H9 (cell line): ENCODE measurements at regions not wholly inside any gene's neighbourhood (a gene's known extent, or its start where the extent isn't known, plus 50 kb on each side); places are given as distances from the start of the nearest gene placed in this dataset.
A peak's percentile ranks its signal among the peaks of the same experiment; 100 is the strongest.

Experiments used
- DNase-seq: peaks from one replicate; pipeline ENCODE4 v3.0.0-alpha.2; 2017
- H2AFZ ChIP-seq: one replicate; pipeline ENCODE4 v1.6.1; 2013; ENCODE audit warnings: mild to moderate bottlenecking, low read length, control low read depth, moderate library complexity
- H2AK5ac ChIP-seq: 2 replicates; pipeline ENCODE4 v1.6.1; 2013; ENCODE audit warnings: low read length, control low read depth, mixed read lengths; ENCODE audit not compliant: insufficient read length
- H2BK120ac ChIP-seq: one replicate; pipeline ENCODE4 v1.6.1; 2013; ENCODE audit warnings: low read depth, mild to moderate bottlenecking, low read length, control low read depth, inconsistent platforms; ENCODE audit not compliant: poor library complexity, severe bottlenecking
- H2BK12ac ChIP-seq: 2 replicates; pipeline ENCODE4 v1.6.1; 2013; ENCODE audit warnings: low read length, control low read depth, mixed read lengths, low read depth; ENCODE audit not compliant: insufficient read length
- H2BK15ac ChIP-seq: 2 replicates; pipeline ENCODE4 v1.6.1; 2013; ENCODE audit warnings: low read depth, low read length, control low read depth
- H2BK20ac ChIP-seq: one replicate; pipeline ENCODE4 v1.6.1; 2013; ENCODE audit warnings: low read depth, mild to moderate bottlenecking, low read length, control low read depth, inconsistent platforms; ENCODE audit not compliant: poor library complexity, severe bottlenecking
- H2BK5ac ChIP-seq: 2 replicates; pipeline ENCODE4 v1.6.1; 2013; ENCODE audit warnings: low read length, control low read depth, mixed read lengths; ENCODE audit not compliant: insufficient read length
- H3K14ac ChIP-seq: 2 replicates; pipeline ENCODE4 v1.6.1; 2013; ENCODE audit warnings: low read length, control low read depth; ENCODE audit not compliant: insufficient read depth
- H3K18ac ChIP-seq: 2 replicates; pipeline ENCODE4 v1.6.1; 2013; ENCODE audit warnings: low read depth, mild to moderate bottlenecking, mixed read lengths, low read length, control low read depth; ENCODE audit not compliant: insufficient read length
- H3K23ac ChIP-seq: 2 replicates; pipeline ENCODE4 v1.6.1; 2013; ENCODE audit warnings: low read length, control low read depth, mixed read lengths, low read depth; ENCODE audit not compliant: insufficient read length
- H3K23me2 ChIP-seq: 2 replicates; pipeline ENCODE4 v1.6.1; 2013; ENCODE audit warnings: low read depth, mild to moderate bottlenecking, mixed read lengths, low read length, control low read depth; ENCODE audit not compliant: insufficient read length, poor library complexity, severe bottlenecking
- H3K27ac ChIP-seq: 2 replicates; pipeline ENCODE4 v1.5.1; 2013; ENCODE audit warnings: low read length, control low read depth, mixed read lengths, low read depth; ENCODE audit not compliant: insufficient read length
- H3K27me3 ChIP-seq: 2 replicates; pipeline ENCODE4 v1.6.1; 2013; ENCODE audit warnings: low read length, control low read depth, inconsistent platforms; ENCODE audit not compliant: insufficient read depth
- H3K4ac ChIP-seq: 2 replicates; pipeline ENCODE4 v1.6.1; 2013; ENCODE audit warnings: low read depth, mild to moderate bottlenecking, control low read depth, inconsistent platforms, low read length, moderate library complexity
- H3K4me1 ChIP-seq: 2 replicates; pipeline ENCODE4 v1.6.1; 2013; ENCODE audit warnings: low read length, control low read depth, inconsistent platforms; ENCODE audit not compliant: insufficient read depth
- H3K4me2 ChIP-seq: 2 replicates; pipeline ENCODE4 v1.6.1; 2013; ENCODE audit warnings: low read length, control low read depth, mixed read lengths; ENCODE audit not compliant: insufficient read length, insufficient read depth
- H3K56ac ChIP-seq: 2 replicates; pipeline ENCODE4 v1.6.1; 2013; ENCODE audit warnings: low read depth, mild to moderate bottlenecking, mixed read lengths, low read length, control low read depth; ENCODE audit not compliant: insufficient read length
- H3K79me1 ChIP-seq: 2 replicates; pipeline ENCODE4 v1.6.1; 2013; ENCODE audit warnings: low read depth, mild to moderate bottlenecking, moderate library complexity, low read length, control low read depth, inconsistent platforms; ENCODE audit not compliant: insufficient read depth, poor library complexity, severe bottlenecking
- H3K79me2 ChIP-seq: 2 replicates; pipeline ENCODE4 v1.6.1; 2013; ENCODE audit warnings: low read length, control low read depth, inconsistent platforms; ENCODE audit not compliant: insufficient read depth
- H3K9ac ChIP-seq: 2 replicates; pipeline ENCODE4 v1.6.1; 2013; ENCODE audit warnings: low read length, control low read depth, mixed read lengths; ENCODE audit not compliant: insufficient read length; ENCODE audit errors: extremely low read depth
- H3K9me3 ChIP-seq: one replicate; pipeline ENCODE4 v1.6.1; 2013; ENCODE audit warnings: low read depth, low read length, inconsistent platforms; ENCODE audit not compliant: control insufficient read depth
- H3T11ph ChIP-seq: one replicate; pipeline ENCODE4 v1.6.1; 2013; ENCODE audit warnings: mild to moderate bottlenecking, low read length, control low read depth, inconsistent platforms
- H4K20me1 ChIP-seq: one replicate; pipeline ENCODE4 v1.6.1; 2013; ENCODE audit not compliant: control insufficient read depth, insufficient read length, insufficient read depth
- H4K5ac ChIP-seq: 2 replicates; pipeline ENCODE4 v1.6.1; 2013; ENCODE audit warnings: low read depth, mild to moderate bottlenecking, mixed read lengths, low read length, control low read depth; ENCODE audit not compliant: insufficient read length
- H4K8ac ChIP-seq: replicated peaks from 2 replicates; pipeline ENCODE4 v1.6.1; 2013; ENCODE audit warnings: low read length, control low read depth, mixed read lengths, low read depth; ENCODE audit not compliant: insufficient read length
- H4K91ac ChIP-seq: 2 replicates; pipeline ENCODE4 v1.6.1; 2013; ENCODE audit warnings: low read depth, mild to moderate bottlenecking, moderate library complexity, mixed read lengths, low read length, control low read depth; ENCODE audit not compliant: insufficient read length
- H3K27ac Mint-ChIP-seq, 3 experiments: 2 replicates in 2 of 3; 3 replicates in 1 of 3; pipeline ENCODE4 v1.8.0; 2020 to 2021; ENCODE audit warnings: mixed read lengths in 3 of 3, mild to moderate bottlenecking in 1 of 3, moderate library complexity in 1 of 3
- H3K27me3 Mint-ChIP-seq: 2 replicates; pipeline ENCODE4 v1.8.0; 2021; ENCODE audit warnings: low read depth, mild to moderate bottlenecking, moderate library complexity, mixed read lengths
- H3K36me3 Mint-ChIP-seq, 3 experiments: 2 replicates in 2 of 3; 3 replicates in 1 of 3; pipeline ENCODE4 v1.8.0; 2020 to 2021; ENCODE audit warnings: low read depth in 3 of 3, mixed read lengths in 3 of 3; ENCODE audit not compliant: insufficient read depth in 1 of 3
- H3K4me1 Mint-ChIP-seq, 2 experiments: 2 replicates each; pipeline ENCODE4 v1.8.0; 2020; ENCODE audit warnings: mixed read lengths in 2 of 2
- H3K4me3 Mint-ChIP-seq, 2 experiments: 2 replicates in 1 of 2; 3 replicates in 1 of 2; pipeline ENCODE4 v1.8.0; 2020 to 2021; ENCODE audit warnings: mild to moderate bottlenecking in 2 of 2, mixed read lengths in 2 of 2, moderate library complexity in 1 of 2
- H3K9me3 Mint-ChIP-seq, 2 experiments: 2 replicates in 1 of 2; 3 replicates in 1 of 2; pipeline ENCODE4 v1.8.0; 2020; ENCODE audit warnings: mild to moderate bottlenecking in 2 of 2, mixed read lengths in 2 of 2, moderate library complexity in 1 of 2
- WGBS: extraction: QIAGEN DNeasy Blood & Tissue Kit; methylation state at CpG from one replicate; pipeline ENCODE4 v1.1.7; 2013; ENCODE audit warnings: missing lambda C conversion rate, low lambda C conversion rate, mixed read lengths; ENCODE audit not compliant: insufficient read length; ENCODE audit errors: extremely low coverage; 5-methylcytosine and 5-hydroxymethylcytosine counted together
- TF ChIP-seq, protein P1 (sequence below): fragments of 200-600 bp; sonication (generic); conservative IDR thresholded peaks from 3 replicates; pipeline ENCODE4 v1.8.0; 2021; ENCODE audit warnings: antibody characterized with exemption, mild to moderate bottlenecking

- Mint-ChIP-seq H3K36me3 (no peaks in the 10 kb centered on the region), H3K4me3 (no peak overlapping the region)
- H4K91ac ChIP-seq: no peak overlapping the region
Measured at GRCh38 chr13:55566334-55566733, 1574.4 kb upstream of the PRR20A start.

More at GRCh38 chr13:55566334-55566733, 1574.4 kb upstream of the PRR20A start:
- Histone ChIP-seq H3T11ph (no peak overlapping the region), H3K4me1 (no peaks in the 10 kb centered on the region), H3K4ac (no peak overlapping the region), H2AK5ac (no peak overlapping the region), H3K18ac (no peak overlapping the region), H3K4me2 (no peak overlapping the region), H3K9ac (no peak overlapping the region), H2AFZ (no peak overlapping the region), H2BK5ac (no peak overlapping the region), H3K56ac (no peak overlapping the region), H2BK15ac (no peak overlapping the region), H3K9me3 (no peaks in the 10 kb centered on the region), H4K20me1 (no peaks in the 10 kb centered on the region), H3K79me2 (no peaks in the 10 kb centered on the region), H3K79me1 (no peaks in the 10 kb centered on the region), H3K14ac (no peak overlapping the region), H3K27ac (no peak overlapping the region), H4K5ac (no peak overlapping the region), H4K8ac (no peak overlapping the region), H2BK12ac (no peak overlapping the region), H3K23me2 (no peaks in the 10 kb centered on the region), H3K23ac (no peak overlapping the region), H2BK120ac (no peak overlapping the region), H3K27me3 (no peaks in the 10 kb centered on the region), H2BK20ac (no peak overlapping the region)
- H3K9me3 Mint-ChIP-seq: no peaks in the 10 kb centered on the region
- no CpG with 5 or more reads among the region's 2 CpGs for WGBS
- TF ChIP-seq, protein P1, sequence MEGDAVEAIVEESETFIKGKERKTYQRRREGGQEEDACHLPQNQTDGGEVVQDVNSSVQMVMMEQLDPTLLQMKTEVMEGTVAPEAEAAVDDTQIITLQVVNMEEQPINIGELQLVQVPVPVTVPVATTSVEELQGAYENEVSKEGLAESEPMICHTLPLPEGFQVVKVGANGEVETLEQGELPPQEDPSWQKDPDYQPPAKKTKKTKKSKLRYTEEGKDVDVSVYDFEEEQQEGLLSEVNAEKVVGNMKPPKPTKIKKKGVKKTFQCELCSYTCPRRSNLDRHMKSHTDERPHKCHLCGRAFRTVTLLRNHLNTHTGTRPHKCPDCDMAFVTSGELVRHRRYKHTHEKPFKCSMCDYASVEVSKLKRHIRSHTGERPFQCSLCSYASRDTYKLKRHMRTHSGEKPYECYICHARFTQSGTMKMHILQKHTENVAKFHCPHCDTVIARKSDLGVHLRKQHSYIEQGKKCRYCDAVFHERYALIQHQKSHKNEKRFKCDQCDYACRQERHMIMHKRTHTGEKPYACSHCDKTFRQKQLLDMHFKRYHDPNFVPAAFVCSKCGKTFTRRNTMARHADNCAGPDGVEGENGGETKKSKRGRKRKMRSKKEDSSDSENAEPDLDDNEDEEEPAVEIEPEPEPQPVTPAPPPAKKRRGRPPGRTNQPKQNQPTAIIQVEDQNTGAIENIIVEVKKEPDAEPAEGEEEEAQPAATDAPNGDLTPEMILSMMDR: no peak
- DNase-seq: no peak
- no peaks in the 10 kb centered on the region for H3K27me3 Mint-ChIP-seq
- peak overlapping the region in 1 of 3 experiments; percentile 85; a peak in 2 of 7 replicates for H3K27ac Mint-ChIP-seq
- H3K4me1 Mint-ChIP-seq: peaks cover 28 to 30% of the 10 kb centered on the region in 2 experiments
